HepG2 (cell line): ENCODE measurements at regions not wholly inside any gene's neighbourhood (a gene's known extent, or its start where the extent isn't known, plus 50 kb on each side); places are given as distances from the start of the nearest gene placed in this dataset.

ENCODE experiments used
- ATAC-seq: fragments of 200-7000 bp; cut with Tn5 transposase; 3 replicates; pipeline ENCODE4 v1.9.1; 2020; ENCODE audit warnings: mild to moderate bottlenecking, moderate library complexity
- BruUV-seq: library from RNA; stranded (reverse); fragments of 400-500 nt; replicated peaks from 2 replicates; lab custom pipeline; 2021; lab: Mats Ljungman, UMichigan
- CTCF ChIA-PET: fragments of 300-600 bp; formaldehyde crosslinking; extraction: SDS; loops from one replicate; lab custom pipeline; 2021; ENCODE audit warnings: low total read pairs, inconsistent platforms, low intra/inter-chr PET ratio; lab: Yijun Ruan, JAX
- POLR2A ChIA-PET: fragments of 350-600 bp; sonication (Branson Sonifier 250); formaldehyde crosslinking; loops from one replicate; lab custom pipeline; 2020; ENCODE audit warnings: antibody characterized with exemption, inconsistent platforms; lab: Yijun Ruan, JAX
- DNase-seq: peaks from one replicate; pipeline ENCODE4 v3.0.0-alpha.2; 2015; ENCODE audit warnings: low spot score
- FAIRE-seq: peaks from 3 replicates; lab custom pipeline; 2011; peaks lifted over from hg19 to GRCh38; lab: Jason Lieb, UNC
- H2AFZ ChIP-seq: one replicate; pipeline ENCODE4 v1.6.1; 2011; ENCODE audit warnings: low read length, inconsistent platforms
- H3K27ac ChIP-seq: fragments of 300-600 bp; 3 replicates; pipeline ENCODE4 v1.8.0; 2011; ENCODE audit warnings: mixed run types, mild to moderate bottlenecking, mixed read lengths, low read length, inconsistent platforms; ENCODE audit not compliant: insufficient read depth; ENCODE audit errors: extremely low read length
- H3K27me3 ChIP-seq, 2 experiments: fragments of 200-600 bp in 1 of 2; 2 replicates in 1 of 2; 3 replicates in 1 of 2; pipeline versions ENCODE4 v1.6.0 to v1.8.0; 2011; ENCODE audit warnings: low read length in 2 of 2, mild to moderate bottlenecking in 2 of 2, moderate library complexity in 2 of 2, inconsistent platforms in 1 of 2; ENCODE audit not compliant: insufficient read depth in 2 of 2, control insufficient read depth in 1 of 2
- H3K36me3 ChIP-seq, 2 experiments: fragments of 200-600 bp in 1 of 2; replicated peaks in 1 of 2; 2 replicates in 1 of 2; 3 replicates in 1 of 2; pipeline versions ENCODE4 v1.5.1 to v1.8.0; 2011; ENCODE audit warnings: low read length in 2 of 2, inconsistent platforms in 1 of 2; ENCODE audit not compliant: insufficient read depth in 2 of 2, control insufficient read depth in 1 of 2
- H3K4me1 ChIP-seq: 2 replicates; pipeline ENCODE4 v1.5.1; 2012; ENCODE audit warnings: low read length, inconsistent platforms; ENCODE audit not compliant: insufficient read depth
- H3K4me2 ChIP-seq: 2 replicates; pipeline ENCODE4 v1.6.0; 2011; ENCODE audit warnings: low read depth, low read length, inconsistent platforms
- H3K4me3 ChIP-seq, 3 experiments: fragments of 200-600 bp in 1 of 3; sonication (generic), shearing (Covaris generic) in 1 of 3; replicated peaks in 1 of 3; 2 replicates each; pipeline ENCODE4 v1.5.1; 2011 to 2016; ENCODE audit warnings: low read length in 3 of 3, inconsistent platforms in 2 of 3, low read depth in 2 of 3, mild to moderate bottlenecking in 2 of 3, control low read depth in 1 of 3, mixed read lengths in 1 of 3; ENCODE audit not compliant: insufficient read depth in 1 of 3
- H3K79me2 ChIP-seq: one replicate; pipeline ENCODE4 v1.6.1; 2011; ENCODE audit warnings: low read length, inconsistent platforms; ENCODE audit not compliant: insufficient read depth
- H3K9ac ChIP-seq: 2 replicates; pipeline ENCODE4 v1.6.0; 2011; ENCODE audit warnings: mild to moderate bottlenecking, low read depth, low read length, inconsistent platforms; ENCODE audit not compliant: insufficient read depth
- H3K9me3 ChIP-seq: 2 replicates; pipeline ENCODE4 v1.5.1; 2012; ENCODE audit warnings: mild to moderate bottlenecking, low read length
- H4K20me1 ChIP-seq: 2 replicates; pipeline ENCODE4 v1.6.0; 2011; ENCODE audit warnings: inconsistent platforms, mild to moderate bottlenecking, low read length, moderate library complexity; ENCODE audit not compliant: insufficient read depth
- ATF5 ChIP-seq: sonication (generic); formaldehyde crosslinking; IDR thresholded peaks from 2 replicates; pipeline ENCODE4 v1.4.0; 2020; ENCODE audit warnings: mild to moderate bottlenecking, low read depth, missing genetic modification reagents
- ATF7 ChIP-seq, 2 experiments: fragments of 450-650 bp in 1 of 2; sonication (generic) in 1 of 2; formaldehyde crosslinking in 1 of 2; IDR thresholded peaks; 2 replicates each; pipeline versions ENCODE4 v1.4.0 to v1.6.1; 2016 to 2020; ENCODE audit warnings: antibody characterized with exemption in 1 of 2, mild to moderate bottlenecking in 1 of 2, missing genetic modification reagents in 1 of 2
- MYNN ChIP-seq: sonication (generic); formaldehyde crosslinking; IDR thresholded peaks from 2 replicates; pipeline ENCODE4 v1.4.0; 2020; ENCODE audit warnings: mild to moderate bottlenecking, low read depth, missing genetic modification reagents
- NFATC3 ChIP-seq: sonication (generic); formaldehyde crosslinking; IDR thresholded peaks from 2 replicates; pipeline ENCODE4 v1.5.1; 2020; ENCODE audit warnings: mild to moderate bottlenecking, missing genetic modification reagents
- PHF21A ChIP-seq: sonication (generic); formaldehyde crosslinking; IDR thresholded peaks from 2 replicates; pipeline ENCODE4 v1.5.0; 2020; ENCODE audit warnings: mild to moderate bottlenecking, missing genetic modification reagents
- ZFP37 ChIP-seq: sonication (generic); formaldehyde crosslinking; IDR thresholded peaks from 2 replicates; pipeline ENCODE4 v1.4.0; 2020; ENCODE audit warnings: missing genetic modification reagents, borderline replicate concordance
- ZKSCAN1 ChIP-seq: fragments of 150-350 bp; IDR thresholded peaks from 2 replicates; pipeline ENCODE4 v1.6.1; 2014; ENCODE audit warnings: low read length
- ZNF124 ChIP-seq: sonication (generic); formaldehyde crosslinking; IDR thresholded peaks from 2 replicates; pipeline ENCODE4 v1.4.0; 2020; ENCODE audit warnings: missing genetic modification reagents
- ZNF646 ChIP-seq: sonication (generic); formaldehyde crosslinking; IDR thresholded peaks from 2 replicates; pipeline ENCODE4 v1.9.0; 2021; ENCODE audit warnings: mild to moderate bottlenecking, missing genetic modification reagents
- ZNF724P ChIP-seq: sonication (generic); formaldehyde crosslinking; IDR thresholded peaks from 2 replicates; pipeline ENCODE4 v1.8.0; 2022; ENCODE audit warnings: missing genetic modification reagents, borderline replicate concordance
- ZNF766 ChIP-seq: sonication (generic); formaldehyde crosslinking; IDR thresholded peaks from 2 replicates; pipeline ENCODE4 v1.5.0; 2020; ENCODE audit warnings: missing genetic modification reagents, borderline replicate concordance
- WGBS: methylation state at CpG from one replicate; pipeline ENCODE4 v1.1.6; 2017; ENCODE audit warnings: low lambda C conversion rate; 5-methylcytosine and 5-hydroxymethylcytosine counted together
- in situ Hi-C: cut with HindIII; loops from 2 replicates; pipeline ENCODE4 v1.10.0; 2017; ENCODE audit warnings: low pct_unique_long_range_greater_than_20kb; ENCODE audit not compliant: extremely low pct_ligation_motif_present
- intact Hi-C: fragments of 100-400 bp; cut with micrococcal nuclease; formaldehyde crosslinking; loops from one replicate; pipeline ENCODE4 v1.10.0; 2022; ENCODE audit not compliant: unreplicated experiment

- TF ChIP-seq ZNF124 (CRISPR knock-in tag) (no peak), ZNF724P (CRISPR knock-in tag) (no peak), ZNF646 (no peak), NFATC3 (CRISPR knock-in tag) (no peak), MYNN (no peak), ATF5 (CRISPR knock-in tag) (no peak), ZKSCAN1 (no peak), PHF21A (CRISPR knock-in tag) (no peak), ATF7 (IDR thresholded peaks at IDR 0.05) (no peak), ATF7 (CRISPR knock-in tag; IDR thresholded peaks at IDR 0.05) (no peak), ZFP37 (CRISPR knock-in tag) (no peak), ZNF766 (CRISPR knock-in tag) (no peak)
- no peak overlapping the region for H3K9ac ChIP-seq
- no peak overlapping the region for H3K4me2 ChIP-seq
- in situ Hi-C loops (no loop called here), intact Hi-C loops (no loop called here)
- H3K27me3 ChIP-seq, result no peaks in the 10 kb centered on the region
- H3K36me3 ChIP-seq, result no peaks in the 10 kb centered on the region
- CTCF ChIA-PET, result no interaction called here
- POLR2A ChIA-PET, result no interaction called here
- BruUV-seq, result no TSS peak
- H4K20me1 ChIP-seq, result no peaks in the 10 kb centered on the region
- FAIRE-seq (no peak), ATAC-seq (no peak), DNase-seq (no peak)
- H3K9me3 ChIP-seq, result no peaks in the 10 kb centered on the region
- no peak overlapping the region for H2AFZ ChIP-seq
- H3K27ac ChIP-seq, result no peak overlapping the region
- H3K4me1 ChIP-seq, result no peaks in the 10 kb centered on the region
- 100% methylated on average over 2 of the region's 2 CpGs for WGBS
- H3K4me3 ChIP-seq, result no peak overlapping the region
- H3K79me2 ChIP-seq, result no peaks in the 10 kb centered on the region
Observed at GRCh38 chr18:39318462-39318861, 1752.9 kb upstream of the CELF4 start.
